Hepatocyte (in vitro differentiated cells): ENCODE measurements at regions not wholly inside any gene's neighbourhood (a gene's known extent, or its start where the extent isn't known, plus 50 kb on each side); places are given as distances from the start of the nearest gene placed in this dataset.

Source experiments
- DNase-seq: peaks from one replicate; pipeline ENCODE4 v3.0.0-alpha.2; 2016; ENCODE audit warnings: low spot score
- H2AFZ ChIP-seq: fragments of 200-600 bp; sonication (generic); 2 replicates; pipeline ENCODE4 v1.6.0; 2016; ENCODE audit warnings: antibody characterized with exemption, mild to moderate bottlenecking
- H3K27ac ChIP-seq: fragments of 200-600 bp; sonication (generic); 2 replicates; pipeline ENCODE4 v1.5.1; 2016; ENCODE audit warnings: mild to moderate bottlenecking
- H3K27me3 ChIP-seq: fragments of 200-600 bp; sonication (generic); 2 replicates; pipeline ENCODE4 v1.6.1; 2016
- H3K36me3 ChIP-seq: fragments of 200-600 bp; sonication (generic); replicated peaks from 2 replicates; pipeline ENCODE4 v1.5.1; 2016; ENCODE audit warnings: low read depth; ENCODE audit not compliant: insufficient read depth
- H3K4me1 ChIP-seq: fragments of 200-600 bp; sonication (generic); 2 replicates; pipeline ENCODE4 v1.5.1; 2016; ENCODE audit warnings: mild to moderate bottlenecking, moderate library complexity; ENCODE audit not compliant: insufficient read depth
- H3K4me2 ChIP-seq: fragments of 200-600 bp; sonication (generic); 2 replicates; pipeline ENCODE4 v1.6.0; 2016
- H3K4me3 ChIP-seq: fragments of 200-600 bp; sonication (generic); 2 replicates; pipeline ENCODE4 v1.5.1; 2016; ENCODE audit warnings: mild to moderate bottlenecking
- H3K79me2 ChIP-seq: fragments of 200-600 bp; sonication (generic); 2 replicates; pipeline ENCODE4 v1.6.0; 2017; ENCODE audit warnings: mild to moderate bottlenecking
- H3K9me2 ChIP-seq: fragments of 200-600 bp; sonication (generic); replicated peaks from 2 replicates; pipeline ENCODE4 v1.6.0; 2017; ENCODE audit warnings: mild to moderate bottlenecking; ENCODE audit not compliant: insufficient read depth
- H3K9me3 ChIP-seq: fragments of 200-600 bp; sonication (generic); 2 replicates; pipeline ENCODE4 v1.5.1; 2016; ENCODE audit warnings: low read depth, mild to moderate bottlenecking
- H4K20me1 ChIP-seq: fragments of 200-600 bp; sonication (generic); 2 replicates; pipeline ENCODE4 v1.6.0; 2016; ENCODE audit warnings: mild to moderate bottlenecking; ENCODE audit not compliant: insufficient read depth, poor library complexity, severe bottlenecking
- CTCF ChIP-seq: fragments of 200-600 bp; sonication (generic); IDR thresholded peaks from 2 replicates; pipeline ENCODE4 v1.5.1; 2016; ENCODE audit warnings: antibody characterized with exemption, mild to moderate bottlenecking; ENCODE audit not compliant: poor library complexity
- EZH2 ChIP-seq: fragments of 200-600 bp; sonication (generic); IDR thresholded peaks from 2 replicates; pipeline ENCODE4 v1.6.1; 2016; ENCODE audit warnings: antibody characterized with exemption, mild to moderate bottlenecking, borderline replicate concordance
- EZH2phosphoT487 ChIP-seq: fragments of 200-600 bp; sonication (generic); IDR thresholded peaks from one replicate; pipeline ENCODE4 v1.6.1; 2018; ENCODE audit warnings: antibody characterized with exemption, mild to moderate bottlenecking, low read depth, moderate library complexity; ENCODE audit not compliant: unreplicated experiment, severe bottlenecking
- WGBS: methylation state at CpG from one replicate; pipeline ENCODE4 v1.1.6; 2016; ENCODE audit warnings: low lambda C conversion rate; ENCODE audit errors: missing lambda C conversion rate; 5-methylcytosine and 5-hydroxymethylcytosine counted together

GRCh38 chr6:113122060-113122459 lies 735.1 kb upstream of the MARCKS start:
- Histone ChIP-seq H3K4me1 (no peaks in the 10 kb centered on the region), H3K4me3 (no peak overlapping the region), H3K27me3 (no peaks in the 10 kb centered on the region), H3K9me2 (no peaks in the 10 kb centered on the region), H3K4me2 (no peak overlapping the region), H3K9me3 (no peaks in the 10 kb centered on the region), H3K36me3 (no peaks in the 10 kb centered on the region), H4K20me1 (no peaks in the 10 kb centered on the region), H3K79me2 (no peaks in the 10 kb centered on the region), H3K27ac (no peak overlapping the region), H2AFZ (no peak overlapping the region)
- peak; percentile 40 for DNase-seq
- 74% methylated on average over 1 of the region's 1 CpG for WGBS
- TF ChIP-seq CTCF (peak; percentile 5), EZH2phosphoT487 (no peak), EZH2 (no peak)

GRCh38 chr6:113125626-113126025 lies 731.5 kb upstream of the MARCKS start:
- no peaks in the 10 kb centered on the region for H4K20me1 ChIP-seq
- no peak overlapping the region for H3K27ac ChIP-seq
- no peak overlapping the region for H3K4me2 ChIP-seq
- no peak for DNase-seq
- 90% methylated on average over 2 of the region's 2 CpGs for WGBS
- no peak overlapping the region for H2AFZ ChIP-seq
- no peak overlapping the region for H3K4me3 ChIP-seq
- no peak for TF ChIP-seq EZH2
- no peak for TF ChIP-seq EZH2phosphoT487
- TF ChIP-seq CTCF, result no peak
- H3K4me1 ChIP-seq, result no peaks in the 10 kb centered on the region
- no peaks in the 10 kb centered on the region for H3K9me3 ChIP-seq
- no peaks in the 10 kb centered on the region for H3K36me3 ChIP-seq
- no peaks in the 10 kb centered on the region for H3K79me2 ChIP-seq
- no peaks in the 10 kb centered on the region for H3K9me2 ChIP-seq
- H3K27me3 ChIP-seq, result no peaks in the 10 kb centered on the region

- no peak overlapping the region for H2AFZ ChIP-seq
- H3K36me3 ChIP-seq, result no peaks in the 10 kb centered on the region
- H4K20me1 ChIP-seq, result no peaks in the 10 kb centered on the region
- H3K79me2 ChIP-seq, result no peaks in the 10 kb centered on the region
- DNase-seq, result no peak
- WGBS, result 91% methylated on average over 5 of the region's 5 CpGs
- H3K4me2 ChIP-seq, result no peak overlapping the region
- H3K27ac ChIP-seq, result no peak overlapping the region
- TF ChIP-seq EZH2, result no peak
- TF ChIP-seq EZH2phosphoT487, result no peak
- no peak for TF ChIP-seq CTCF
- no peaks in the 10 kb centered on the region for H3K27me3 ChIP-seq
- H3K4me1 ChIP-seq, result no peaks in the 10 kb centered on the region
- no peak overlapping the region for H3K4me3 ChIP-seq
- H3K9me2 ChIP-seq, result no peaks in the 10 kb centered on the region
- H3K9me3 ChIP-seq, result no peaks in the 10 kb centered on the region
Measured at GRCh38 chr6:113127786-113128419, 729.2 kb upstream of the MARCKS start.
